GM18499 (cell line): ENCODE measurements at regions not wholly inside any gene's neighbourhood (a gene's known extent, or its start where the extent isn't known, plus 50 kb on each side); places are given as distances from the start of the nearest gene placed in this dataset.
"Not testable (repeated sequence)": the region's sequence is repeated elsewhere in the genome, so short reads cannot be mapped to it uniquely, and the experiment has no call there.

Experiments
- ATAC-seq: cut with Tn5 transposase; IDR thresholded peaks from one replicate; pipeline ENCODE4 v1.9.1; 2021; ENCODE audit warnings: moderate number of reproducible peaks; ENCODE audit not compliant: insufficient read depth, unreplicated experiment

DNA sequence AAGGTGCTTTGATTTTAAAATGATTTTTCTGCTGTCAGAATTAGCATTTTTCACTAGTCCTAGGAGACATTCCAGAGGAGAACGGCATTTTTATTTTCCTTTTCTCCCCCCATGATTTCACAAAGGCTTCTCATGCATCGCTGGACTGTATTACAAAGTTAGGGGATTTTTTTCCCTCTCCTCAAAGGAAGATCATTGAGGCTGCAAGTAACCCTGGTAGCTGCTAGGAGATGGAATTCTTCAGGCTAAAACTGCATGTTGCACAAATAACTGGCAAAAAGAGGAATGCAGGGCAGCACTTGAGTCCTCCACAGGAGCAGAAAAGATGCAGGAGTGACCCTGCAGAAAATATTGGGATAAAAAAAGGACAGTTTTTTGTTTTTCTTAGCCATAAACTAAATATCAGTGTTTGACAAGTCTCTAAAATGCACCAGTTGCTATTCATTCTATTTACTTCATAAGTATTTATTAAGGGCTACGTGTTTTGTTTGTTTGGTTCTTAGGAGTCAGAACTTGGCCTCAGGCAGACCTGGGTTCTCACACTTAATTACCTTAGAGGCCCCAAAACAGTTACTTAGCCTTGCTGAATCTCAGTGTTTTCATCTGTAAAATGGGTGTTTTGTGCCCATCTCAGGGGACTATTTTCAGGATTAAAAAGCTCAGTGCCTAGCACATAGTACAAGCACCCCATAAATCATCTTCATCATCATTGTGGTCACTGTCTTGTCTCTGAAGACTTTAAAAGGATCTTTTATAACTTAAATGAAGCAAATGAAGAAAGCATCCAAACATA lies 144.5 kb upstream of the ID4 start:
- ATAC-seq: no peak

DNA sequence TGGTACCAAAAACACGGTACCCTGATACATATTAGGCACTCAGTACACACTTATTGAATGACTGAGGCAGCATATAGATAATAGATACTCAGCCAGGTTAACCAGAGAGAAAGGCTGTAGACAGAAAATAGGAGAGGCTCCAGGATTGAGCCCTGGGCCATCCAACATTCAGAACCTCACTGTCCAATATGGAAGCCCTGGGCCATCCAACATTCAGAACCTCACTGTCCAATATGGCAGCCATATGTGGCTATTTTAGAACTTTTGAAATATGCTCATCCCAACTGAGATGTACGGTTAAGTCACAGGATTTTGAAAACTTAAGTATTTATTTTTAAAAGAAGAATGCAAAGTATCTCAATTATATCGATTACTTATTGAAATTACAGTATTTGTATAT lies 142.5 kb upstream of the ID4 start:
- ATAC-seq: no peak

DNA sequence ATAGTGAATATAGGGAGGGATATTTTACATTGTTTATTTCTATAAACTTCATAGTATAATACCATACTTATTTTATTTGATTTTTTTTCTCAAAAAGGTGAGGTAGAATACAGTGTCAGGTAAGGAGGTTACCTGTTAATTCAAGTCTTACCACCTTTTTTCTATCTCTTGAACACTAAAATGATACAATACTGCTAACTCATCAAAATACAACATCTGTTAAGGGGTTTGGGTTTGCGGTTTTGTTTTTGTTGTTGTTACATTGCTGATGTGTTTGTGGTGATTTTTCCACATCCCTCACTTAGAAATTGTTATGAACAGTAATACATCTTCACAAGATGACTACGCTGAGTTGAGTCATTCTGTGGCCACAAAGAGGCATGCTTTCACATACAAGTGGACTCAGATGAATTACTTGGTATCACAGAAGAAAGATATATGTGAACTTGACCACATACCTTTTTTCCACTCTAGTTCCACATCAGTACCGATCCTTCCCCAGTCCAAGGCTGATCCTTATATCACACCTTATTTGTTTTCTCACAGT lies 139.4 kb upstream of the ID4 start:
- no peak for ATAC-seq

DNA sequence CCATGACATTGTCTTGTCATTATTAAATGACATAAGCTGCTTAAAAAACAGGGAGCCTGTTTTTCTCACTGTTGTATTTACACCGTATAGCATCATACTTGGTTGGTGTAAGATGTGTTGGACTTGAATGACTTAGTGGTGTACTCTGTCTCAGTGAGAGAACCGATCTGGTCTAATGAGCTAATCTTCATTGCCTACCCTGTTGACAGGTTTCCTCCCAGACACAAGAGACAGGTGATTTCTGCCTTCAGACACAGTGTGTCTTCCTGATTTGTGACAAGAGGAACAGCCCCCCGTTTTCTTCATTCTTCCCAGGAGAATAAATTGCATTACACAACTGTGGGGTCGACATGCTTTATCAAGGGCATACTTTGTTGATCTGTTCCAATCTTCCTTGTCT lies 137.2 kb upstream of the ID4 start:
- ATAC-seq: no peak

DNA sequence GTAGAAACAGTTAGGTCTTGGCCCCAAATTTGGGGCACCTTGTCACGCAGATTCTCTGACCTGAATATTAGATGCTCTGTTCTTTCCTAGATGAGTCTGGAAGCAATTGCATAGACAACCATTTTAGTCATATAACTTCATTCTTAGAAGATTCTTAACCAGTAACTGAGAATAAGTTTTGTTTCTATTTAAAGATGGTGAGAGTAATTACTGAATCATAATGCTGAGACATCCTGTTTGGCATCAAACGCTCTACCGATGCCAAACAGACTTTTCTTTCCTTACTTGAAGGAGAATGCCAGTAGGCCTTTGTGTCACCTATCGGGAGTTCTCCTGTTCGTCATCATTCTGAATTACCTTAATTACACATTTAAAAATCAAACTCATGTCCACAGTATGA lies 131.6 kb upstream of the ID4 start:
- ATAC-seq: no peak

DNA sequence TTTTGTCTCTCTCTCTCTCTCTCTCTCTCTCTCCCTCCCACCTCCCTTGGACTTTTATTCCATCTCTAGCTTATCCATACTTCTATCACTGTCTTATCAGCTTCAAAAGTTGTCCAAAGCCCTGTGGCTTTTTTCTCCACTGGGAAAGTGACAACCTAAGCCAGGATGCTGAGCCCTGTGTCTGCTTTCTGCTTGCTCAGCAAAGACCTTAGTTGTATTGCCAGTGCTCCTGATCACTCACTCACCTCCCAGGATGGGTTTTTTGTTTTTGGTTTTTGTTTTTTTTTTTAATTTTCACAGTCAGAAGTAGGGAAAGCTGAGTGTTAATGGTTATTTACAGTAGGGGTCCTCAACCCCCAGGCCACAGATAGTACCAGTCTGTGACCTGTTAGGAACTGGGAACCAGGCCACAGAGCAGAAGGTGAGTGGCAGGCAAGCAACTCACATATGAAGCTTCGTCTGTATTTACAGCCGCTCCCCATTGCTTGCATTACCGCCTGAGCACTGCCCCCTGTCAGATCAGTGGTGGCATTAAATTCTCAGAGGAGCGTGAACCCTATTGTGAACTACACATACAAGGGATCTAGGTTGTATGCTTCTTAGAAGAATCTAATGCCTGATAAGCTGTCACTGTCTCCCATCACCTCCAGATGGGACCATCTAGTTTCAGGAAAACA lies 125.0 kb upstream of the ID4 start:
- no peak for ATAC-seq

DNA sequence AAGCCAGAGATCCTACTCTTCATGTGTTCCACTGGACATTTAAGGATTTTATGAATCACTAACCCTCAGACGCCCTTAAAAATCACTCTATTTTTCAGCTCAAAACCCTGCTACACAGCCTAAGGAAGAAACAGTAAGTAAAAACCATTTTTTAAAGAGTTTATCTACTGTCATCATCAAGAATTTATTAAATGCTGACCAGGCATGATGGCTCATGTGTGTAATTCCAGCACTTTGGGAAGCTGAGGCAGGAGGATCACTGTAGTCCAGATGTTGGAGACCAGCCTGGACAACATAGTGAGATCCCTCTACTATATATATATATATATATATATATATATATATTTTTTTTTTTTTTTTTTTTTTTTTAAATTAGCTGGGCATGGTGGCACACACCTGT lies 124.2 kb upstream of the ID4 start:
- ATAC-seq: no peak

DNA sequence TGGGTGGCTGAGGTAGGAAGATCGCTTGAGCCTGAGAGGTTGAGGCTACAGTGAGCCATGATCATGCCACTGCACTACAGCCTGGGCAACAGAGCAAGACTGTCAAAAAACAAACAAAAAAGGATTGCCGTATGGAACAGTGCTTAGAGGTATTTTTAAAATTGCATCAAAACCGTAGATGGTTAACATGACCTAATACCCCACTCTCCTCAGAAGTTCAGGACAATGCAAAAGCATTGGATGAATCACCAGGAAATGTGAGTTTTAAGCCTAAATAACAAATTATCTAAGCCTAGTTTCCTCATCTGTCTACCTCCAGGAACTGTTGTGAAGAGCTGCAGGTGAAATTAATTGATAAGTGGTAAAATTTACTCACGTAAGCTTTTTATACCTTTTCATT lies 123.8 kb upstream of the ID4 start:
- ATAC-seq: no peak

DNA sequence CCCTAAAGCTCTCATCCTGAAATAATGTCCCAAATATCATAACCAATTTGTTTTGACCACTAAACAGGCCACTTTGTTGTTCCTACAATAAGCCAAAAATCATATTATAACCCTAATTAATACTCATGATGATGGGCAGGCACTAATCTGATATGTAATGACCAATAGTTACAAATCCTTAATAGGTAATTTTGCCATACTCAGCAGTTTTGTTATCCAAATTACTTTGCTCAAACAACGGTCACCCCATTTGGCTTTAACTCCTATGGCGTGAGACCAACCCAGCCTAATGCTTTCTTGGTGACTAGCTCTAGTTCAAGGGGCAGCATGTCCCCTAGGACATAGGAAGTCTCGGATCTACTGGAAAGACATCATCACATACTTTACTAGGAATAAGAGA lies 123.2 kb upstream of the ID4 start:
- ATAC-seq: no peak

DNA sequence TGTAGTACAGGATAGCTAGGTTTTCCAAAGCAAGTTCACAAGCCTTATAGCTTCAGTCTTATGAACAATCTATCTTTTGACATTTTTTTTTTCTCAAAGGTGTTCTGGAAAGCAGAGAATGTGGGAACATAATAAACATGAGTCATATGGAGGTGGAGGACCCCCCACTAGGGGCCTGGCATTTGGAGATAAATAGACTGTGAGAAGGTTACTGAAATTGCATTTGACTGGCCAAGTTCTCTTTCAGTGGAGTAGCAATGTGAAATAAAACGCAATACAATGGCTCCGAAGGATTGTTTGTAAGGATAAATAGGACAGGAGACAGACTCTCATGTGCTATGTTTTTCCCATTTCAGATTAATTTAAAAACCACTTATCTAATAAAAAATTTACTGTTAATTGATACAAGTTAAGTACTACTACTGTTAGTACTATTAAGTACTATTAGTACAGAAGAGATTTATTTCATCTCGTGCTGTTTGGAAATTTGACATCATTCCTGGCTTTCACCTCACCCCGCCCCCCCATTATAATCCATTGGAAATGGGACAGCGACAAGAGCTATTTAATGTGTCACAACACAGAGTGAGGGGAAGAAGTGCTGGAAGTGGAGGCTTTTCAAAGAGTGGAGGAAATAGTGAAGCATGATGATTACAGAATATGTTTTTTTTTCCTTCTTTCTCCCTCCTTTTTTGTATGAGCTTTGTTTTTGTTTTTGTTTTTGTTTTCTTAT lies 122.6 kb upstream of the ID4 start:
- no peak for ATAC-seq

DNA sequence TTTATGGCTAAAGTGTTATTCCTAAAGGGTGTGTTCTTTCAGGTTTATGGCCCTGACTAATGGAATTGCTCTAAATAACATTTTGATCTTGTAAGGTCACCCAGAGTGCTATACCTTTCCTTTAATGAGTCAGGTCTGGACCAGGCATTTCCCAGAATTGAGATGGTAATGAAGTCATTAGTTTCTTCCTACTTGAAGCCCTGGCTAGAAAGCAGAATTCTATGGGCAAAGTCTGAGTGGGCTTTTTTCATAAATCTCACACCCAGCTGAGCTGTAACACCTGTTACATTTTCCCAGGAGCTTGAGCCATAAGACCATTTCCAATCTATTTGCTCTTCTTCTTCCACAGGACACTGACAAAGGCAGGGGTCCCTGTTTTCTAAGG lies 122.0 kb upstream of the ID4 start:
- ATAC-seq: no peak

DNA sequence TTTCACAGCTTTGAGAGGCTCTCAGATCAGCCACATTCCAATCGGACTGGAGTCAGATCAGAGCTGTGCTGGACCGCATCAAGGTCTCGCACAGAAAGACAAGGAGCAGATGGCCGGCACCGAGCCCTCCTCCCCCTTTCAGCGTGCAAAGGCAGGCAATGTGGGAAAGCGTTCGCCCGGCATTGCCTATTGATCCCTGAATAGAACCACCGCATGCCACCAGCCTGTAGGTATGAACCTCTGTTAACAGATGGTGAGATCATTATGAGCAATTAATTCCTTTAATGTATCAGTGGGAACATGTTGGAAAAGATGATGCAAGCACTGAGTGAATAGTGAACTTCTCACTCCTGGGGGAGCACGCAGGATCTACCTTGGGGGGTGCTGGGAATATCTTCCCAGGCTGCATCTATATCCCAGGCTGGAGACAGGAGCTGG lies 117.5 kb upstream of the ID4 start:
- no peak for ATAC-seq

DNA sequence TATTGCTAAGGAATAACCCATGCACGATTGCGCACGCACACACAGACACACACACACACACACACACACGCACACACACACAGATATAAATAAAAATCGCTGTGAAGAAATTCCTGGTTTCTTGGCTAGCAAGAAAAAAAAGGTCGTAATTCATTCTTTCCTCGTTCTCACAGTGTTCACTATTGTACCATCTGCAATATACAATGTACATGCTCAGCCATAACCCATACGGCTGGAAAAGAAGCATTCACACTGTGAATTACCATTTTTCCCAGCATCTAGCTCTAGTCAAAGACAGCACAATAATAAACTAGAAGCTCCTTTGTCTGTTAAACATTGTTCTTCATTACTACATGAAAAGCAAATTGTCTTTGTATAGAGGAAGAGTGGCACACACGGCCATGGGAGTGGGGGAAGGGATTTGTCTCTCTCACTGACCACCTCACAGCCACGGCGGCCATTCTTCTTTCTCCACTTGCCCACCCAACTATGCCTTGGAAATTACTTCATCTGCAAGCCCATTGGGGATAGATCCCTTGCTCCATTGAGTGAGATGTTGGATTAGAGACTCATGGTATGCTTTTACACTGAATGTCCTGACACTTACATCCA lies 115.3 kb upstream of the ID4 start:
- no peak for ATAC-seq

DNA sequence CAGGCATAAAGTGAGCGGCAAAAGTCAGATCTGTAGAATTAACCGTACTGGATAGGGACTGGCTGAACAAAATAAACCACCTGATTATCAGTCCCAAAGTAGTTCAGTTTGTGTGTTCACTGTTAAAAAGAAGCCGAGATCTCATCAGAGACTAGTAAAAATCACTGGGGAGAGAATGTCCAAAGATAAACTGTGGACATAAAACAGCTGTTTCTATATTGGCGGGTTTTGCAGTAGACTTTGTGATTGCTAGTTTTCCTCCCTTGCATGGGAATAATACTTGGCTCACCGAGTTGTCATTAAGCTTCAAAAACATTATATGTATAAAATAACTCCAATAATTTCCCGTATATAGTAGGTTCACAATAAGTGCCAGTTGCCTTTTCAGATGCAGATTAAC lies 114.2 kb upstream of the ID4 start:
- no peak for ATAC-seq

DNA sequence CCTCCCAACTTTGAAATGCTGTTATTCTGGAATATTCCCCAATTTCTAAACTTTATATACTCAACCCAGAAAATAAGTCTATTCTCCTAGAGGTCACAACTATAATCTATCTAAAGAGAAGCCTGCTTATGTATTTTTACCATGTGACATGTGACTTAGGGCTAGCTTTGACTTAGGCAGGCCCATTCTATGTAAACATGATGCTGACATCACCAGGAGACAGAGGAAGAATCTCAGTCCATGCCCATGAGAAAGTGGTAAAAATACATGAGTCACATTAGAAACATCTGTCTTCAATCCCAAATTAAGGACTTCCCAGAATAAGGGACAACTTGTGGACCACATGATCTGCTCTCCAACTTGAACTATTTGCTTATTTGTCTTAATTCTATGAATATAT lies 113.6 kb upstream of the ID4 start:
- no peak for ATAC-seq

DNA sequence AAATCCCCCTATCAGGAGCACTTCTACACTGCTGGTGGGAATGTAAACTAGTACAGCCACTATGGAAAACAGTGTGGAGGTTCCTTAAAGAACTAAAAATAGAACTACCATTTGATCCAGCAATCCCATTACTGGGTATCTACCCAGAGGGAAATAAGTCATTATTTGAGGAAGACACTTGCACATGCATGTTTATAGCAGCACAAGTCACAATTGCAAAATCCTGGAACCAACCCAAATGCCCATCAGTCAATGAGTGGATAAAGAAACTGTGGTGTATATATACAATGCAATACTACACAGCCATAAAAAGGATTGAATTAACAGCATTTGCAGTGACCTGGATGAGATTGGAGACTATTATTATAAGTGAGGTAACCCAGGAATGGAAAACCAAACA lies 111.7 kb upstream of the ID4 start:
- not testable (repeated sequence) for ATAC-seq

DNA sequence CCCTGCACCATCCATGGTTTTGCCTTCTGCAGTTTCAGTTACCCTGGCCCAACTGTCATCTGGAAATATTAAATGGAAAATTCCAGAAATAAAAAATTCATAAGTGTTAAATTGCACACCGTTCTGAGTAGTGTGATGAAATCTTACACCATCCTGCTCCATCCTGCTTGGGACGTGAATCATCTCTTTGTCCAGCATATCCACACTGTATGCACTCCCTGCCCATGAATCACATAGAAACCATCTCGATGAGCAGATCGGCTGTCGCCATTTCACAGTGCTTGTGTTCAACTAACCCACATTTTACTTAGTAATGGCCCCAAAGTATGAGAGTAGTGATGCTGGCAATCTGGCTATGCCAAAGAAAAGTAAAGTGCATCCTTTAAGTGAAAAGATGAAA lies 105.9 kb upstream of the ID4 start:
- ATAC-seq: no peak

DNA sequence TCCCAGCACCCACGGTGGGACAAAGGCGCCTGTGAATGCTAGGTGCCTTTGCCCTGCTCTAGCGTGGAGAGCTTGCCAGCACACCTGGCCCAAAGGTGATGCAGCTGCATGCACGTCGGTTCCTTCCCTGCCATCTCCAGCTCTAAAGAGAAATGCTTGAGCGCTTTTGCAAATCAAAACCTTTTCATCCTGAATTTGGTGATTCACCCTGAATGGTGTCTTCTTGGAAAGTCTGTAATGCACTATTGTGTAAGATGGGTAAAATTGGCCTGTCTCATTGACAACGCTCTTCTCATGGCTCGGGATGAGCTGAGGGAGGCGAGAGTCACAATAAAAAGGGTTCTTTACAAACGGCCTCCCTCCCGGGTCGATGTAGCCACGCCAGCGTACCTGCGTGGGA lies 103.1 kb upstream of the ID4 start:
- no peak for ATAC-seq

DNA sequence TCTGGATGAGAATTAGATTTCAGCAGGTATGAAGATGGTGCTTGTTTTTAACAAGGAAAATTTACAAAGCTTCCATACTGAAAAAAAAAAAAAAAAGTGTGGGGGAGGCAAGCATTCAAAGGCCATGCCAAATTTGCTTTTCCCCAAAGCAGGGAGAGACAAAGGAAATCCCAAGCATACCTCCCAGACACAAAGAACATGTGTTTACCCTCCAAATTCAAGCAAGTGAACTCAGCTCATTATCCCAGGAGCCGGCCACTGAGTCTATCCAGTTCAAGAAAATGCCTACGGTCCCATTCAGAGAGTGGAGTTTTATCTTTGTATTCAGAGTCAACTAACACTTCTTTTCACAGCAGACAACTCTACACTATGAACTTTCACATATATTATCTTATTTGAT lies 102.7 kb upstream of the ID4 start:
- ATAC-seq: no peak

DNA sequence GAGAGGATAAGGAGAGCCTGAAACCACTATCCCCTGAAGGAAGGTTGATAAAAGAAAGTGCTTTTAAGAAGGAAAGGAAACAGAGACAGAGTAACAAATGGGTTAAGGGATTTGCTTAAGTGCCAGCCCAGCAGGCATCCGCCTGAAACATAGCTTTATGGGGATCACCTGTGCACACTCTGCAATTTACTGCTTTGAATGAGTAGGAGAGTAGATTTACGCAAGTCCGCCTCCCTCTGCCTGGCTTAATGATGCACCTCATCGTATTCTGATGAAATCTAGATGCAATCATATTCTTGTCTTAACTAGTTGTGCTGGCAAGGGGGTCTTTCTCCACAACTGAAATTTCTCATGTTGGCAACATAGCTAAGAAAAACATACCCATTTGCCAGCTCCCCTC lies 101.1 kb upstream of the ID4 start:
- no peak for ATAC-seq

DNA sequence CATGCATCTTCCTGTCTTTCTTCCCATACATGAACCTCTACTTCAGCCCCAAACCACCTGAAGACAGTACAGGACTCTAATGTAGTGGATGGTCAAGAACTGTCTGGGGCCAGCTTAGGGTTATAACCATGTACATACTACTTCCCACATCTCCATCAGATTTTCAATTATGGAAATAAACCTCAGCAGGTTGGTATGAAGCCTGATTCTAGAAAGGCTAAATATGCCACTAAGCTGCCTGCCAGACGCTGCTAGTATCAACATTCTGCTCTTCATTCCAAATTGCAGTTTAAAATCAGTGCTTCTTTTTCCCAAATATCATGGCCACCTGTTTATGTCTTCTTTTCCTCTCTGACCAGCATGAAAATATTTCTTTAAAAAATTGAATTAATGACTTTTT lies 99.2 kb upstream of the ID4 start:
- no peak for ATAC-seq
